ENCODE measurements at regions not wholly inside any gene's neighbourhood (a gene's known extent, or its start where the extent isn't known, plus 50 kb on each side); places are given as distances from the start of the nearest gene placed in this dataset.

DNA sequence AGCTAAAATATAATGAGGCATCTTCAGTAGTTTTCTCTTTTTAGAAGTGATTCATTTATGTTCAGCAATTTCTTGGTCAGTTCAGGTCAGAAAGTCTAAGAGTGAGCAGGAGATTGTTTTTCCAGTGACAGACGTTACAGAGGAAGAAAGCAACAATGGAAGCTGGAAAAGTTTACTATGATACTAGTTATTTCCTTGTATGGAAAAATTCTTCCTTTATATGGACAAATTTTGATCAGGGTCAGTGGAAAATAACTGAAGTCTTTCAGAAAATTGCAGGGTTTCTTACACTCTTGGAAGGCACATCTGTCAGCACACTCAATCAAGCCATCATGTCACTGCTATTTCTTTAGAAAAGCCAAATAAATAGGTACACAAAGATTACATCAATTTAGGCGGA lies 1120.7 kb downstream of the FAT4 start (continued):
- no peak for TF ChIP-seq TSHZ2 (CRISPR knock-in tag; IDR thresholded peaks at IDR 0.05)

DNA sequence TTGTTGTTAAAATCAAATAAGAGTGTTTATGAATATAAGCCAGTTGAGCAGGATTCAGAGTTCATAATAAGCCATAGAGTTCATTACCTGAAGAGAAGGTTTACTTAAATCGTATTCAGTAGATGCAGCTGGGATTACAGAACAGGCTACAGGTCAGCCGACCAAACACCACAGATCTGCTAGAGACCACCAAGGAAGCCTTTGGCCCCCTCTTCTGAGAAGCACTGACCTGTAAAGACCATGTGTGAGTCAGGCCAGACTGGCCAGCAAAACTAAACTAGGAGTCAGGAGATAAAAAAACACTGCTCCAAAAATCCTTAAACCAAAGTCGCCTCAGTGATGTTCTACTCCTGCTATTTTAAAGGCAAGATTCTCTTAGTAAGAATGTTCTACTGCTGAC lies 1125.5 kb downstream of the FAT4 start:
- TF ChIP-seq ZFP30 (CRISPR knock-in tag; IDR thresholded peaks at IDR 0.05) (no peak), POU6F1 (CRISPR knock-in tag; IDR thresholded peaks at IDR 0.05; ENCODE audit: borderline replicate concordance, low read depth) (no peak), ZNF565 (CRISPR knock-in tag; conservative IDR thresholded peaks at IDR 0.05; ENCODE audit: low read depth) (no peak), ZFP3 (CRISPR knock-in tag; IDR thresholded peaks at IDR 0.05) (no peak), TSHZ2 (CRISPR knock-in tag; IDR thresholded peaks at IDR 0.05) (no peak), PPARA (CRISPR knock-in tag; IDR thresholded peaks at IDR 0.05; ENCODE audit: borderline replicate concordance) (no peak), BACH2 (CRISPR knock-in tag; IDR thresholded peaks at IDR 0.05; ENCODE audit: borderline replicate concordance) (no peak), CSRNP3 (CRISPR knock-in tag; IDR thresholded peaks at IDR 0.05) (no peak)
- ATAC-seq, result no peak

- TF ChIP-seq ZNF8 (CRISPR knock-in tag; IDR thresholded peaks at IDR 0.05), result no peak
- TF ChIP-seq TSHZ2 (CRISPR knock-in tag; IDR thresholded peaks at IDR 0.05), result no peak
- no peak for TF ChIP-seq ARNTL (CRISPR knock-in tag; IDR thresholded peaks at IDR 0.05; ENCODE audit: borderline replicate concordance, low read depth)
- no peak for TF ChIP-seq RARB (CRISPR knock-in tag; IDR thresholded peaks at IDR 0.05)
- no peak for TF ChIP-seq ZNF565 (CRISPR knock-in tag; conservative IDR thresholded peaks at IDR 0.05; ENCODE audit: low read depth)
- TF ChIP-seq POU6F1 (CRISPR knock-in tag; IDR thresholded peaks at IDR 0.05; ENCODE audit: borderline replicate concordance, low read depth), result no peak
- ATAC-seq, result no peak
Observed at GRCh38 chr4:126441173-126442035, 1126.6 kb downstream of the FAT4 start.
